Sigmoid colon (tissue), 6 donors: ENCODE measurements at regions not wholly inside any gene's neighbourhood (a gene's known extent, or its start where the extent isn't known, plus 50 kb on each side); places are given as distances from the start of the nearest gene placed in this dataset.
"Not testable (repeated sequence)": the region's sequence is repeated elsewhere in the genome, so short reads cannot be mapped to it uniquely, and the experiment has no call there.

Source experiments
- DNase-seq: peaks from one replicate; pipeline ENCODE4 v3.0.0-alpha.2; 2019
- H3K27ac ChIP-seq, 4 donors: fragments of 200-600 bp; sonication (generic); one replicate each; pipeline ENCODE4 v1.5.1; 2016 to 2019; ENCODE audit warnings: mild to moderate bottlenecking in 1 of 4
- H3K27me3 ChIP-seq, 3 donors: fragments of 200-600 bp; sonication (generic); one replicate each; pipeline ENCODE4 v1.5.1; 2019; ENCODE audit warnings: mild to moderate bottlenecking in 1 of 3
- H3K36me3 ChIP-seq, 4 donors: fragments of 200-600 bp; sonication (generic); one replicate each; pipeline ENCODE4 v1.5.1; 2016 to 2019
- H3K4me1 ChIP-seq, 4 donors: fragments of 200-600 bp; sonication (generic); one replicate each; pipeline ENCODE4 v1.5.1; 2017 to 2019
- H3K4me3 ChIP-seq, 4 donors: fragments of 200-600 bp; sonication (generic); one replicate each; pipeline ENCODE4 v1.5.1; 2017 to 2019; ENCODE audit warnings: mild to moderate bottlenecking in 2 of 4, moderate library complexity in 1 of 4
- H3K9me3 ChIP-seq, 4 donors: fragments of 200-600 bp in 3 of 4; sonication (generic) in 3 of 4; one replicate each; pipeline versions ENCODE4 v1.5.1 to v1.6.1; 2013 to 2019
- EP300 ChIP-seq, 4 donors: sonication (generic); formaldehyde crosslinking; IDR thresholded peaks; one replicate each; pipeline ENCODE4 v1.6.1; 2017; ENCODE audit warnings: antibody characterized with exemption in 4 of 4
- POLR2A ChIP-seq, 2 donors: fragments of 450-650 bp; IDR thresholded peaks; one replicate each; pipeline ENCODE4 v1.6.1; 2016; ENCODE audit warnings: antibody characterized with exemption in 2 of 2, mild to moderate bottlenecking in 2 of 2, moderate library complexity in 2 of 2
- POLR2AphosphoS5 ChIP-seq, 4 donors: sonication (generic); formaldehyde crosslinking; IDR thresholded peaks; one replicate each; pipeline ENCODE4 v1.6.1; 2017; ENCODE audit warnings: antibody characterized with exemption in 4 of 4
- WGBS, 2 donors: extraction: QIAGEN DNeasy Blood & Tissue Kit; methylation state at CpG; one replicate each; pipeline ENCODE4 v1.1.7; 2013; 5-methylcytosine and 5-hydroxymethylcytosine counted together
- intact Hi-C: fragments of 100-400 bp; cut with DNase I; formaldehyde crosslinking; loops from one replicate; pipeline ENCODE4 v1.15.1; 2023
- TF ChIP-seq, protein P1 (sequence below), 4 experiments: fragments of 450-650 bp in 3 of 4; fragments of 200-600 bp in 1 of 4; IDR thresholded peaks; one replicate each; pipeline ENCODE4 v1.5.1; 2016 to 2019; ENCODE audit warnings: antibody characterized with exemption in 4 of 4, mild to moderate bottlenecking in 3 of 4, moderate library complexity in 2 of 4
- donor health status: healthy with polysubstance abuse.
- donor health status: healthy.

DNA sequence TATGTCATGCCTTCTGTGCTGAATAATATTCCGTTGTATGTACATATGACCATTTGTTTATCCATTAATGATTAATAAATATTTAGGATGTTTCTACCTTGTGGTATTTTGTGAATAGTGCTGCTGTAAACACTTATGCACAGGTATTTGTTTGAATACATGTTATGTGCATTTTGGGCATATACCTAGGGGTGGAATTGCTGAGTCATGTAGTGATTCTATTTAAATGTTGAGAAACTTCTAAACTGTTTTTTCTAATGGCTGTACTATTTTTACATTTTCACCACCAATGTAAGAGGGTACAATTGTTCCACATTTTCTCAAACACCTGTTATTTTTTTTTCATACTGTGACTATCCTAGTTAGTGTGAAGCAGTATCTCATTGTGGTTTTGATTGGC lies 1318.6 kb downstream of the TECRL start:
- Histone ChIP-seq H3K27ac (no peak overlapping the region), H3K4me3 (no peak overlapping the region), H3K9me3 (no peaks in the 10 kb centered on the region), H3K4me1 (no peaks in the 10 kb centered on the region), H3K36me3 (no peaks in the 10 kb centered on the region), H3K27me3 (no peaks in the 10 kb centered on the region)
- no peak for TF ChIP-seq POLR2A (IDR thresholded peaks at IDR 0.05)
- TF ChIP-seq, protein P1, sequence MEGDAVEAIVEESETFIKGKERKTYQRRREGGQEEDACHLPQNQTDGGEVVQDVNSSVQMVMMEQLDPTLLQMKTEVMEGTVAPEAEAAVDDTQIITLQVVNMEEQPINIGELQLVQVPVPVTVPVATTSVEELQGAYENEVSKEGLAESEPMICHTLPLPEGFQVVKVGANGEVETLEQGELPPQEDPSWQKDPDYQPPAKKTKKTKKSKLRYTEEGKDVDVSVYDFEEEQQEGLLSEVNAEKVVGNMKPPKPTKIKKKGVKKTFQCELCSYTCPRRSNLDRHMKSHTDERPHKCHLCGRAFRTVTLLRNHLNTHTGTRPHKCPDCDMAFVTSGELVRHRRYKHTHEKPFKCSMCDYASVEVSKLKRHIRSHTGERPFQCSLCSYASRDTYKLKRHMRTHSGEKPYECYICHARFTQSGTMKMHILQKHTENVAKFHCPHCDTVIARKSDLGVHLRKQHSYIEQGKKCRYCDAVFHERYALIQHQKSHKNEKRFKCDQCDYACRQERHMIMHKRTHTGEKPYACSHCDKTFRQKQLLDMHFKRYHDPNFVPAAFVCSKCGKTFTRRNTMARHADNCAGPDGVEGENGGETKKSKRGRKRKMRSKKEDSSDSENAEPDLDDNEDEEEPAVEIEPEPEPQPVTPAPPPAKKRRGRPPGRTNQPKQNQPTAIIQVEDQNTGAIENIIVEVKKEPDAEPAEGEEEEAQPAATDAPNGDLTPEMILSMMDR (IDR thresholded peaks at IDR 0.05) = no peak
- TF ChIP-seq EP300 (IDR thresholded peaks at IDR 0.05) = no peak
- no peak for TF ChIP-seq POLR2AphosphoS5 (IDR thresholded peaks at IDR 0.05)
- intact Hi-C loops = no loop called here
- WGBS, 2 donors = 83 to 88% methylated on average over 1 of the region's 1 CpG
- no peak for DNase-seq

GRCh38 chr4:63085091-63085490 lies 1324.2 kb downstream of the TECRL start:
- Histone ChIP-seq H3K4me1 (no peaks in the 10 kb centered on the region), H3K9me3 (peaks cover 0 to 3% (median 0%) of the 10 kb centered on the region in 4 donors), H3K36me3 (no peaks in the 10 kb centered on the region), H3K27ac (no peak overlapping the region), H3K27me3 (no peaks in the 10 kb centered on the region), H3K4me3 (no peak overlapping the region)
- DNase-seq = no peak
- WGBS, 2 donors = 47 to 70% methylated on average over 1 of the region's 1 CpG
- intact Hi-C loops = no loop called here
- TF ChIP-seq, protein P1 (IDR thresholded peaks at IDR 0.05) = no peak
- TF ChIP-seq POLR2AphosphoS5 (IDR thresholded peaks at IDR 0.05) = no peak

DNA sequence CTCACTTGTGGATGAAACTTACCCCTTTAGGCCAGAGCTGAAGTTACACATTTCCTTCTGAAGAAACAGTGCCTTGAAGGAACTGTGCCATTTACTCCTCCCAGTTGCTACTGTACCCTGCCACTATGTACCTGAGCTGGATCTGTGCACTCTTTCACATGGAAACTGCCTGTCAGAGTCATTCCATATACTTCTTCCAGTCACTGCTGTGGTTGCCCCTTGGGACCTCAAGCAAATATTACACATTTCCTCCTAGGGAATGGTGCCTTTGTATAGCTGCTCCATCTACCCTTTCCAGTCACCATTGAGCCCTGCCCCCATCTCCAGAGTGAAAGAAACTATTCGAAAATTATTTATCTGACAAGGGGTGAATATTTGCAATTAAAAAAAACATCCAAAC lies 1328.3 kb downstream of the TECRL start:
- no peak overlapping the region for H3K27ac ChIP-seq
- H3K9me3 ChIP-seq = peaks cover 0 to 7% (median 1%) of the 10 kb centered on the region in 4 donors
- no peak overlapping the region for H3K4me3 ChIP-seq
- no peaks in the 10 kb centered on the region for H3K36me3 ChIP-seq
- intact Hi-C loops = no loop called here
- H3K4me1 ChIP-seq = no peaks in the 10 kb centered on the region
- TF ChIP-seq POLR2AphosphoS5 (IDR thresholded peaks at IDR 0.05) (no peak), POLR2A (IDR thresholded peaks at IDR 0.05) (no peak), EP300 (IDR thresholded peaks at IDR 0.05) (no peak)
- TF ChIP-seq, protein P1 (IDR thresholded peaks at IDR 0.05) = no peak
- WGBS, 2 donors = 55 to 84% methylated on average over 1 of the region's 1 CpG
- no peak for DNase-seq
- no peaks in the 10 kb centered on the region for H3K27me3 ChIP-seq

GRCh38 chr4:63063760-63064159 lies 1345.5 kb downstream of the TECRL start:
- no peak overlapping the region for H3K4me3 ChIP-seq
- no peaks in the 10 kb centered on the region for H3K36me3 ChIP-seq
- no peak overlapping the region for H3K27ac ChIP-seq
- no peaks in the 10 kb centered on the region for H3K4me1 ChIP-seq
- DNase-seq = no peak
- no peaks in the 10 kb centered on the region for H3K27me3 ChIP-seq
- 57 to 70% methylated on average over 4 of the region's 4 CpGs for WGBS, 2 donors
- no peaks in the 10 kb centered on the region for H3K9me3 ChIP-seq
- TF ChIP-seq POLR2A (IDR thresholded peaks at IDR 0.05) = no peak
- TF ChIP-seq EP300 (IDR thresholded peaks at IDR 0.05) = no peak
- no peak for TF ChIP-seq POLR2AphosphoS5 (IDR thresholded peaks at IDR 0.05)
- TF ChIP-seq, protein P1 (IDR thresholded peaks at IDR 0.05) = no peak
- intact Hi-C loops = no loop called here

GRCh38 chr4:63062891-63063290 lies 1346.4 kb downstream of the TECRL start:
- H3K36me3 ChIP-seq, H3K4me1 ChIP-seq, H3K27me3 ChIP-seq, H3K27ac ChIP-seq, intact Hi-C loops, H3K9me3 ChIP-seq, DNase-seq, H3K4me3 ChIP-seq: not testable (repeated sequence)
- 84 to 86% methylated on average over 3 of the region's 3 CpGs for WGBS, 2 donors
